ENCODE measurements at regions not wholly inside any gene's neighbourhood (a gene's known extent, or its start where the extent isn't known, plus 50 kb on each side); places are given as distances from the start of the nearest gene placed in this dataset.
A peak's percentile ranks its signal among the peaks of the same experiment; 100 is the strongest.

DNA sequence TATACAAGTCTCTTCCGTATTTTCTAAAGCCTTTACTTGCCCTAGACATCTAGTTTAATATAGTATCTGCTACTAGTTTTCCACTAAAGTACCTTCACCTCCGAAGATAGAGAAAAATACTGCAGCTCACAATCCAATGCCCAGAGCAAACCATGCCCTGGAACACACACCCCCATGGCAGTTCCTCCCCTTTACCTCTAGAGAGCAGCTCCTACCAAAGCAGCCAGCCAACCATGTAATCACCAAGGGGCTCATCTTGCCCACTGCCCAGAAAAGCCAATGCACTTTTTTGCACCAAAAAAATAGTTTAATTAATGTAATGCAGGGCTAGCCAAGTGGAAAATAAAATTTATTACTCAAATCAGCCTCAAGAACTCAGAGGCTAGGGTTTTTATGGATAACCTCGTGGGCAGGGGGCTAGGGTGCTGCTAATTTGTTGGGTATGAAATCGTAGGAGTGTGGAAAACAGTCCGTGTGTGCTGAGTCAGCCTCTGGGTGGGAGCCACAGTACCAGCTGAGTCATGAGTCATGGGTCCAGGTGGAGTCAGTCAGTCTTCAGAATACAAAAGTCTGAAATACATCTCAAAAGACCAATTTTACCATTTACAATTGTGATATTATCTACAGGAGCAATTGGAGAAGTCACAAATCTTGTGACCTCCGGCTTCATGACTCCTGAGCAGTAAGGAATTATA is 120.1 kb upstream of the ACO1 start:
- H3K9me3 ChIP-seq (ENCODE audit: control extremely low read depth in 1 of 5, control insufficient read depth in 4 of 5, insufficient read depth in 2 of 5, low read depth in 1 of 5, low read length in 4 of 5) = no peaks in the 10 kb centered on the region
- no peak overlapping the region for H3K27ac ChIP-seq (ENCODE audit: insufficient read depth in 1 of 2, low read depth in 1 of 2, low read length in 2 of 2, poor library complexity in 1 of 2, severe bottlenecking in 2 of 2)
- POLR2A ChIA-PET = no interaction called here
- H3K27me3 ChIP-seq (replicated peaks in 2 of 5; ENCODE audit: control insufficient read depth in 4 of 5, insufficient read depth in 5 of 5, low read length in 4 of 5) = no peaks in the 10 kb centered on the region
- CTCF ChIA-PET = no interaction called here
- 93% methylated on average over 4 of the region's 6 CpGs for WGBS (ENCODE audit: insufficient coverage)
- H3K4me1 ChIP-seq (ENCODE audit: control extremely low read depth in 1 of 4, control insufficient read depth in 4 of 4, insufficient read depth in 4 of 4, low read length in 3 of 4) = no peaks in the 10 kb centered on the region
- H3K4me3 ChIP-seq (ENCODE audit: control insufficient read depth in 1 of 7, extremely low read depth in 1 of 7, insufficient read depth in 4 of 7, low read depth in 2 of 7, low read length in 6 of 7) = no peak overlapping the region
- DNase-seq = peak in 1 of 3 donors; percentile 40
- H3K36me3 ChIP-seq (ENCODE audit: control insufficient read depth in 4 of 4, insufficient read depth in 4 of 4, low read length in 3 of 4) = no peaks in the 10 kb centered on the region

DNA sequence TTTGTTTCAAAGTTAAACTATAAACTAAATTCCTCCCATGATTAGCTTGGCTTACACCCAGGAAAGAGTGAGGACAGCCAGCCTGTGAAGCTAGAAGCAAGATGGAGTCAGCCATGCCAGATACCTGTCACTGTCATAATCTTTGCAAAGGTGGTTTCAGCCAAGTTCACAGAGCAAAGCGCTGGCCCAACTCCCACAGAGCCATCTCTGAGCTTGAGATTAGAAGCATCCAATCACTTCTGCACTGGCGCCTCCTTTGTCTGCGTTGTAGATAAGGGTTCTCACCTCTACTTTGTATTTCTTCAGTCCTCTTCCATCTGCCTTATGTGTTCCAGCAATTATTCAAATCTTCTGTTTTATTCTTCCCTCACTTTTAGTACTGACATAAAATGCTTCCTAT is 119.4 kb upstream of the ACO1 start:
- no peak overlapping the region for H3K4me3 ChIP-seq (ENCODE audit: control insufficient read depth in 1 of 7, extremely low read depth in 1 of 7, insufficient read depth in 4 of 7, low read depth in 2 of 7, low read length in 6 of 7)
- WGBS (ENCODE audit: insufficient coverage) = 93% methylated on average over 3 of the region's 3 CpGs
- no peaks in the 10 kb centered on the region for H3K27me3 ChIP-seq (replicated peaks in 2 of 5; ENCODE audit: control insufficient read depth in 4 of 5, insufficient read depth in 5 of 5, low read length in 4 of 5)
- H3K4me1 ChIP-seq (ENCODE audit: control extremely low read depth in 1 of 4, control insufficient read depth in 4 of 4, insufficient read depth in 4 of 4, low read length in 3 of 4) = no peaks in the 10 kb centered on the region
- H3K27ac ChIP-seq (ENCODE audit: insufficient read depth in 1 of 2, low read depth in 1 of 2, low read length in 2 of 2, poor library complexity in 1 of 2, severe bottlenecking in 2 of 2) = no peak overlapping the region
- CTCF ChIA-PET = no interaction called here
- POLR2A ChIA-PET = no interaction called here
- no peaks in the 10 kb centered on the region for H3K36me3 ChIP-seq (ENCODE audit: control insufficient read depth in 4 of 4, insufficient read depth in 4 of 4, low read length in 3 of 4)
- no peak for DNase-seq
- H3K9me3 ChIP-seq (ENCODE audit: control extremely low read depth in 1 of 5, control insufficient read depth in 4 of 5, insufficient read depth in 2 of 5, low read depth in 1 of 5, low read length in 4 of 5) = no peaks in the 10 kb centered on the region

GRCh38 chr9:32278991-32279390 is 105.5 kb upstream of the ACO1 start:
- CTCF ChIA-PET = interaction anchor here (1.0 kb wide), 1 partner anchor 19 kb away, joined by 3 read pairs; no protein-coding TSS in a partner anchor
- Histone ChIP-seq H3K4me1 (ENCODE audit: control extremely low read depth in 1 of 4, control insufficient read depth in 4 of 4, insufficient read depth in 4 of 4, low read length in 3 of 4) (no peaks in the 10 kb centered on the region), H3K9me3 (ENCODE audit: control extremely low read depth in 1 of 5, control insufficient read depth in 4 of 5, insufficient read depth in 2 of 5, low read depth in 1 of 5, low read length in 4 of 5) (no peaks in the 10 kb centered on the region), H3K27ac (ENCODE audit: insufficient read depth in 1 of 2, low read depth in 1 of 2, low read length in 2 of 2, poor library complexity in 1 of 2, severe bottlenecking in 2 of 2) (no peak overlapping the region), H3K4me3 (ENCODE audit: control insufficient read depth in 1 of 7, extremely low read depth in 1 of 7, insufficient read depth in 4 of 7, low read depth in 2 of 7, low read length in 6 of 7) (no peak overlapping the region), H3K27me3 (replicated peaks in 2 of 5; ENCODE audit: control insufficient read depth in 4 of 5, insufficient read depth in 5 of 5, low read length in 4 of 5) (no peaks in the 10 kb centered on the region), H3K36me3 (ENCODE audit: control insufficient read depth in 4 of 4, insufficient read depth in 4 of 4, low read length in 3 of 4) (no peaks in the 10 kb centered on the region)
- POLR2A ChIA-PET = no interaction called here
- DNase-seq = no peak

- H3K36me3 ChIP-seq (ENCODE audit: control insufficient read depth in 4 of 4, insufficient read depth in 4 of 4, low read length in 3 of 4) = no peaks in the 10 kb centered on the region
- H3K4me1 ChIP-seq (ENCODE audit: control extremely low read depth in 1 of 4, control insufficient read depth in 4 of 4, insufficient read depth in 4 of 4, low read length in 3 of 4) = no peaks in the 10 kb centered on the region
- H3K9me3 ChIP-seq (ENCODE audit: control extremely low read depth in 1 of 5, control insufficient read depth in 4 of 5, insufficient read depth in 2 of 5, low read depth in 1 of 5, low read length in 4 of 5) = no peaks in the 10 kb centered on the region
- ChIA-PET POLR2A (interaction anchor here (0.6 kb wide), 1 partner anchor 299 kb away, joined by 3 read pairs; no protein-coding TSS in a partner anchor), CTCF (no interaction called here)
- H3K27ac ChIP-seq (ENCODE audit: insufficient read depth in 1 of 2, low read depth in 1 of 2, low read length in 2 of 2, poor library complexity in 1 of 2, severe bottlenecking in 2 of 2) = no peak overlapping the region
- no peak overlapping the region for H3K4me3 ChIP-seq (ENCODE audit: control insufficient read depth in 1 of 7, extremely low read depth in 1 of 7, insufficient read depth in 4 of 7, low read depth in 2 of 7, low read length in 6 of 7)
- no peak for DNase-seq
- H3K27me3 ChIP-seq (replicated peaks in 2 of 5; ENCODE audit: control insufficient read depth in 4 of 5, insufficient read depth in 5 of 5, low read length in 4 of 5) = no peaks in the 10 kb centered on the region
- WGBS (ENCODE audit: insufficient coverage) = no CpG with 5 or more reads among the region's 3 CpGs
Measured at GRCh38 chr9:32289756-32290155, 94.7 kb upstream of the ACO1 start.

DNA sequence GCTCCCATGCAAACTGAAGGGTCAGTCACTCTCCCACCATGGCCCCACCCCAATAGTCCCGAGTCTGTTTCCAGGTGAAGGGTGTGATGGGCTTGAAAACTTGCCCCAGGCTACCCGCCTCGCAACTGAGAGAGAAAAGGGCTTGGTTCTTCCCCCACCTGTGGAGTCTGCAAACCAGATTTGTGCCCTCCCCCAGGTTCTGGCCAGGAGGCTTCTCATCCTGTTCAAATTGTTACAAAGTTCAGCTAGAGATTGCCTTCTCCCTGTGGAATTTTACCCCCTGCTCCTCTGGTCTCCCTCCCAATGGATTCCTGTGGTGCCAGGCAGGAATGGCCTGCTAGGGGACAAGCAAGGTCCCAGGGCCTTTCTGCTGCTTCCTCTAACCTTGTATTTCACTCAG is 93.1 kb upstream of the ACO1 start:
- no peak for DNase-seq
- WGBS (ENCODE audit: insufficient coverage) = 83% methylated on average over 3 of the region's 3 CpGs
- no peaks in the 10 kb centered on the region for H3K4me1 ChIP-seq (ENCODE audit: control extremely low read depth in 1 of 4, control insufficient read depth in 4 of 4, insufficient read depth in 4 of 4, low read length in 3 of 4)
- H3K27me3 ChIP-seq (replicated peaks in 2 of 5; ENCODE audit: control insufficient read depth in 4 of 5, insufficient read depth in 5 of 5, low read length in 4 of 5) = no peaks in the 10 kb centered on the region
- H3K36me3 ChIP-seq (ENCODE audit: control insufficient read depth in 4 of 4, insufficient read depth in 4 of 4, low read length in 3 of 4) = no peaks in the 10 kb centered on the region
- H3K9me3 ChIP-seq (ENCODE audit: control extremely low read depth in 1 of 5, control insufficient read depth in 4 of 5, insufficient read depth in 2 of 5, low read depth in 1 of 5, low read length in 4 of 5) = no peaks in the 10 kb centered on the region
- no peak overlapping the region for H3K27ac ChIP-seq (ENCODE audit: insufficient read depth in 1 of 2, low read depth in 1 of 2, low read length in 2 of 2, poor library complexity in 1 of 2, severe bottlenecking in 2 of 2)
- ChIA-PET CTCF (no interaction called here), POLR2A (no interaction called here)
- H3K4me3 ChIP-seq (ENCODE audit: control insufficient read depth in 1 of 7, extremely low read depth in 1 of 7, insufficient read depth in 4 of 7, low read depth in 2 of 7, low read length in 6 of 7) = no peak overlapping the region

GRCh38 chr9:32292611-32293010 is 91.8 kb upstream of the ACO1 start:
- no peaks in the 10 kb centered on the region for H3K9me3 ChIP-seq (ENCODE audit: control extremely low read depth in 1 of 5, control insufficient read depth in 4 of 5, insufficient read depth in 2 of 5, low read depth in 1 of 5, low read length in 4 of 5)
- CTCF ChIA-PET = interaction anchor here (1.1 kb wide), 1 partner anchor 8 kb away, joined by 3 read pairs; no protein-coding TSS in a partner anchor
- no peaks in the 10 kb centered on the region for H3K4me1 ChIP-seq (ENCODE audit: control extremely low read depth in 1 of 4, control insufficient read depth in 4 of 4, insufficient read depth in 4 of 4, low read length in 3 of 4)
- 95% methylated on average over 2 of the region's 2 CpGs for WGBS (ENCODE audit: insufficient coverage)
- no peak overlapping the region for H3K27ac ChIP-seq (ENCODE audit: insufficient read depth in 1 of 2, low read depth in 1 of 2, low read length in 2 of 2, poor library complexity in 1 of 2, severe bottlenecking in 2 of 2)
- H3K36me3 ChIP-seq (ENCODE audit: control insufficient read depth in 4 of 4, insufficient read depth in 4 of 4, low read length in 3 of 4) = no peaks in the 10 kb centered on the region
- H3K4me3 ChIP-seq (ENCODE audit: control insufficient read depth in 1 of 7, extremely low read depth in 1 of 7, insufficient read depth in 4 of 7, low read depth in 2 of 7, low read length in 6 of 7) = no peak overlapping the region
- no peak for DNase-seq
- POLR2A ChIA-PET = no interaction called here
- H3K27me3 ChIP-seq (replicated peaks in 2 of 5; ENCODE audit: control insufficient read depth in 4 of 5, insufficient read depth in 5 of 5, low read length in 4 of 5) = no peaks in the 10 kb centered on the region

DNA sequence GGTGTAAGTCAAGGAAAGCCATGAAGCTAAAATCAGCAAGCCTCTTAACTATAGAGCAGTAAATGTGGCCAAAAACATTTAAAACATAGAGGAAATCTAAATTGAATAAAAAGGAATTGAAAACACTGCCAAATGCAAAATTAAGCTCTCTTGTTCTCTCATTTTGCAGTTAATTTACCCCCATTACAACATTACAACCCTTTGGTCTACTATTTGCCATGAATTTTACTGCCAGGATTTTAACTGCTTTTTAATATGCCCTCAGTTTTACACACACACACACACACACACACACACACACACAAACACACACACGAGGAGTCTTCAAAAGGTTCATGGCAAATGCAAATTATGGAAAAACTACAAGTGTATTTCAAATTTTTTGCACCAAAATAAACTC is 91.4 kb upstream of the ACO1 start:
- Histone ChIP-seq H3K27ac (ENCODE audit: insufficient read depth in 1 of 2, low read depth in 1 of 2, low read length in 2 of 2, poor library complexity in 1 of 2, severe bottlenecking in 2 of 2) (no peak overlapping the region), H3K4me3 (ENCODE audit: control insufficient read depth in 1 of 7, extremely low read depth in 1 of 7, insufficient read depth in 4 of 7, low read depth in 2 of 7, low read length in 6 of 7) (no peak overlapping the region), H3K9me3 (ENCODE audit: control extremely low read depth in 1 of 5, control insufficient read depth in 4 of 5, insufficient read depth in 2 of 5, low read depth in 1 of 5, low read length in 4 of 5) (no peaks in the 10 kb centered on the region), H3K36me3 (ENCODE audit: control insufficient read depth in 4 of 4, insufficient read depth in 4 of 4, low read length in 3 of 4) (no peaks in the 10 kb centered on the region), H3K27me3 (replicated peaks in 2 of 5; ENCODE audit: control insufficient read depth in 4 of 5, insufficient read depth in 5 of 5, low read length in 4 of 5) (no peaks in the 10 kb centered on the region), H3K4me1 (ENCODE audit: control extremely low read depth in 1 of 4, control insufficient read depth in 4 of 4, insufficient read depth in 4 of 4, low read length in 3 of 4) (no peaks in the 10 kb centered on the region)
- no peak for DNase-seq
- no CpG with 5 or more reads among the region's 1 CpG for WGBS (ENCODE audit: insufficient coverage)
- POLR2A ChIA-PET = no interaction called here
- CTCF ChIA-PET = interaction anchor here (1.1 kb wide), 1 partner anchor 8 kb away, joined by 3 read pairs; no protein-coding TSS in a partner anchor
